Body of pancreas (tissue), 4 donors: ENCODE measurements at regions not wholly inside any gene's neighbourhood (a gene's known extent, or its start where the extent isn't known, plus 50 kb on each side); places are given as distances from the start of the nearest gene placed in this dataset.

Experiments used
- CTCF ChIP-seq, 7 experiments: fragments of 450-650 bp in 4 of 7; fragments of 200-600 bp in 3 of 7; sonication (generic) in 3 of 7; IDR thresholded peaks; one replicate each; pipeline ENCODE4 v1.5.1; 2016 to 2019; ENCODE audit warnings: antibody characterized with exemption in 7 of 7
- POLR2A ChIP-seq, 3 donors: fragments of 450-650 bp; IDR thresholded peaks; one replicate each; pipeline ENCODE4 v1.6.1; 2016; ENCODE audit warnings: antibody characterized with exemption in 3 of 3, mild to moderate bottlenecking in 2 of 3

- TF ChIP-seq CTCF (IDR thresholded peaks at IDR 0.05) (no peak), POLR2A (IDR thresholded peaks at IDR 0.05) (no peak)
Observed at GRCh38 chr2:176566961-176567360, 297.7 kb downstream of the MTX2 start.
